Fibroblast of skin of abdomen (primary cell): ENCODE measurements at regions not wholly inside any gene's neighbourhood (a gene's known extent, or its start where the extent isn't known, plus 50 kb on each side); places are given as distances from the start of the nearest gene placed in this dataset.

Experiments used
- DNase-seq: peaks from one replicate; pipeline ENCODE4 v3.0.0-alpha.2; 2013

DNA sequence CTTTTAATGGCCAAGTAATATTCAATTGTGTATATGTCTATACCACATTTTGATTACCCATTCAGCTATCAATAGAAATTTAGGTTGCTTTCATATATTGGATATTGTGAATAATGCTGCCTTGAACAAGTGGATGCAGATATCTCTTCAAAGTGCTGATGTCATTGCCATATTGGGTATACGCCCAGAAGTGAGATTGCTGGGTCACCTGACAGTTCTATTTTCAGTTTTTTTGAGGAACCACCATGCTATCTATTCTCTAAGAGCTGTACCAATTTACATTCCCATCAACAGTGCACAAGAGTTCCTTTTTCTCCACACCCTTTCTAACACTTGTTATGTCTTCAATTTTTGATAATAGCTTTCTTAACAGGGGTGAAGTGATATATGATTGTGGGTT, 306.9 kb downstream of the ZNF516 start:
- DNase-seq, result no peak

DNA sequence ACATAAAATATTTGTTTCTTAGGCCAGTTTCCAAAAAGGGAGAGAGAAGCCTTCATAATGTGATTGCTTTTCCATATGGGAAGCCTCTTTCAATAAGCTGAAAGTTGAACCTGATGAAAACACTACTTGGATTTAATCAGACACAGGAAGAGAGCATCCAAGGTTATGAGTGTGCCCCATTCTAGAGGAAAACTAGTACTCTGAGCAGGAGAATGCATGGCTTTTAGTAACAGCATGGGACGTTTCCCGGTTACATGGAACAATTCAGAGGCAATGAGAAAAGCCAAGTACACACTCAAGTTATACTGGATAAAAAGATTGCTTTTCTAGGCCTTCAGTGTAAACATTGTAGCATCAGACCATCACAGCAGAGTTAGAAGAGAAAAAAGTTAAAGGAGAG, 315.8 kb downstream of the ZNF516 start:
- no peak for DNase-seq

DNA sequence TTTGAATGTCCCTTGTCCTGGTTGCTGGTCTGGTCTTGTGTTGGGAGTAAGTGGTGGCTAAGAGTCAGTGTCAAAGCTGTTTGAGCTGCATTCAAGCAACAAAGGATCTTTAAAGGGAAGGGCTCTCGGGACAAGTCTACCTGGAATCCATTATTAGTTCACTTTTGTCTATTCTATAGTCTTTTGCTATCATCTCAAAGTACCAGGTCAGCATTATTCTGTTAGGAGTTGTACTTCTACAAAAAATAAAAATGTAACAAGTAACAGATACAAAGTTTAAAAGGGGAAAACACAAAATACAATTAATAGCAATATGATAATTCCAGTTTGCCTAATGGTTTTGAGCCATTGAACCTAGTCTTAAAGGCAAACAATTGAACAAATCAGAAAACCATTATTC, 317.9 kb downstream of the ZNF516 start:
- no peak for DNase-seq

DNA sequence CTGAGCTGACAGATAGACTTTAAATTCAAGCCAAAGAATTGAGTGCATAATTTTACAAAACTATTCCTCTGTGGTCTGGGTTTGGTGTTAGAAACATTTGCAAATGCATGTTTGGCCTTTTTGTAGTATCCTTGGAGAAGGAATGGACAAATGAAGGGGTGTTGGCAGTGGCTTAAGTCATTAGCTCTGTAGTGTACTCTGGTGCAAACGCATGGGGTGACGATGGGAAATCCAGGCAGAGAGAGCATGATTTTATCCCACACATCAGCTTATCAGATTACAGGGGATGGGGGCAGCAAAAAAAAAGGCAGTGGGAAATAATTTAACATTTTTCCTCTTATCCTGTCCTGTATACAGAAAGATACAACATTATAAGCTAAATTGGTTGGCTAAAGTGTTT, 320.6 kb downstream of the ZNF516 start:
- DNase-seq, result no peak

DNA sequence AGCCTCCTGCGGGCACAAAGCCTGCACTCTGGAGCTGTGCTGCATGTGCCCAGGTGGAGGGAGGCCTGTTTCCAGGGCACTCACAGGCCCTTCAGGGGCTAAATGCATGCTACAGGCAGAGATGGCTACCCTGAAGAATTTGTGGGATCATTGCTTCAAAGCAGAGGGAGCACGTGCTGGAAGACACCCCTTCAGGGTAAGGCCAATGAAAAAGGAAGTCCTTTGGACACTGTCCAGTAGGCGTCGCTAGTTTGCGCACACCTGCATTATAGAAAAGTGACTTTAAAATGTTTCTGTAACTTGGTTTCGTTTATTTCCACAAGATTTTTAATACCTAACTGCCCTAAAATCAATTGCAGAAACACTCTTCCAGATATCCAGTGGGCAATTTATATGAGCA, 325.3 kb downstream of the ZNF516 start:
- DNase-seq, result no peak

DNA sequence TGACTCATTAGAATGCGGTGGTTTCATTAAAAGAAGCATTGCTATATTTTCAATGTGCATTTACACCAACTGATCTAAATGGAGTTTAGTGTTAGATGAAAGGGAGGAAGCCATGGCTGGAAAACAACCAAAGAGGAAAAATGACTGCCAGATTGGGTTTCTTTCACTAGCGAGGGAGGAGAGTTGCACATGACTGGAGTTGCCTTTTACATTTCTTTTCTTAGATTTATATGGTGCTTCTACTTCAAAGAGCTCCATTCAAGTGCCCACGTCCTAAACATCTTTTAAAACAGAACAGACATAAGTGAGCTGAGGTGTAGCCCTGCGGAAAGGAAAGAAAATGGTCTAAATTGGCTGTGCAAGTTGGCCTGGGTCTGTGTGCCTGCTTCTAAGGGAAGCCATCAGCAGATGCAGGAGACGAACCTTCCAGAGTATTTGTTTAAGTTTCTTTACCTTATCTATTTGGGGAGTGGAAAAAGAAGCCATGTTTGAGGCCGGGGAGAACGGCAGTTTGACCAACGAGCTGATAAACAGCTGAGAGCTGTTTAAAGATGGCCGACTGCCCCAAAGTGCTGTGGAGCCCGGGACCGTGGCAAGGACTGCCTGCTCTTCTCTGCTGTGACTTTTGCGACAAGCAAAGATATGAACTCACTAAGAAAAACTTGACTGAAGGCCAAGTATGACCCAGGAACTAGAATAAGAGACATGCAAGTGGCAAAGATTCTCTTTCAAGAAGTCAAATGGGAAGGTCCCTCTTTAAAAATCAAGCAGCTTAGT, 327.0 kb downstream of the ZNF516 start:
- no peak for DNase-seq

DNA sequence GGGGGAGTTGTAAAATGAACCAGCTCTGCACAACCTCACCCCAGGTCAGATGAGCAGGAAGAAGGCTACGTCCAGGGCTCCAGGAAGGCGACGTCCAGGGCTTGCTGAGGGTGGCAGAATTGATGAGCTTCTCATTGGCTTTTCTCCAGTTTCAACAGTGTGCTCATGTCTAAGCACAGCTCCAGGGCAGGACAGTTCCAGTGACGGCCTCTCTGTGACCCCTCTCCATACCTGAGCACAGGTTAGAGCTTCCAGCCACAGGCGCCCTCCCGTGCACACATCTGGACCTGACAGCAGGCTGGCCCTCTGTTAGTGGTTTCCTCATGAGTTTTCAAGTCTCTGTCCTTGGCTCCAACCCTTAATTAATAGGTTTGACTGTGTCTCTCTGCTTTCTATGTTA, 327.6 kb downstream of the ZNF516 start:
- DNase-seq, result no peak

DNA sequence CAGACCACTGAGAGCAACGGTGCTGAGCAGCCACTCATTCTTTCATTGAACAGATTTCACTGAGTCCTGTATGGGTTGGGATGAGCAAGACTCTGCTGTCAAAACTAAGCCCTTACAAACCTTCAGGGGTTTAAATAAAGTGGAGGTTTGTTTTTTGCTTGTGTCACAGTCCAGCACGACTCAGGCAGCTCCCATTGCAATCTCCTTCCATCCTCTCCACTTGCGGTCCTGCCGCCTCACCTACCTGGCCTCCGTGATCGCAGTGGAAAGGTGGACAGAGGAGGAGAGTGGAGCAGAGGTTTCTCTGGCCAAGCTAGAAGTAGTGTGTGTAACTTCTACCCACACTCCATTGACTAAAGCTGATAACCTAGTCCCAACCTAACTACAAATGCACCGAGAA, 332.2 kb downstream of the ZNF516 start:
- DNase-seq, result no peak

DNA sequence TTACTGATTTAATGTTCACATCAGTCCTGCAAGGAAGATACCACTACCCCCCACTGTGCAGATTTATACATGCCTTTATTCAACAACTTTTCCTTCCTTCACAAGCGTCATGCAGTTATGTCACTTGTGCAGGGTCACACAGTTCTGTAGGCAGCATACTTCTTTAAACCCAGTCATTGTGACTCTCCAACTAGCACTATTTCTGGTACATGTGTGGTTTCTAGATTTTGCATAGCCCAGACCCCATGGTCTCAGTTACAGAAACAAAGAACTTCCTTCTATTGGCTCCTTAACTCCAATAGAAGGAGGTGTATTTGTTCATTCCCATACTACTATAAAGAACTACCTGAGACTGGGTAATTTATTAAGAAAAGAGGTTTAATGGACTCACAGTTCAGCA, 333.1 kb downstream of the ZNF516 start:
- DNase-seq, result no peak

DNA sequence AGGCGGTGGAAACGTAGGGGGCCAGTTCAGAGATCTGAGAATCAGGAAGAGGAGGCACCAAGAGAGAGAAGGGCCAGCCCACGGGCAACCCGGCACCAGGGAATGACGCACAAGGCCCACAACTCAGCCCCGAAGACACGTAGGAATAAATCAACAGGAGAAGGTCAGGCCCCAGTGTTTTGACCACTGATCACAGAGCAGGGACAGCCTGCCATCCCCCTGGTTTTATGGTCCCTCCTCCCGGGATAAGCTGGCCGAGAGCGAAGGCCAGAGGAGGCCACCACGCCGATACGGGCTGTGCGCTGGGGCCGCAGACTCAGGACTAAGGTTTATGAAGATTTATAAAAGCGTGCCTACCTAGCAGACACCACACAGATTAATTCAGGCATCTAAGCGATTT, 341.4 kb downstream of the ZNF516 start:
- no peak for DNase-seq

DNA sequence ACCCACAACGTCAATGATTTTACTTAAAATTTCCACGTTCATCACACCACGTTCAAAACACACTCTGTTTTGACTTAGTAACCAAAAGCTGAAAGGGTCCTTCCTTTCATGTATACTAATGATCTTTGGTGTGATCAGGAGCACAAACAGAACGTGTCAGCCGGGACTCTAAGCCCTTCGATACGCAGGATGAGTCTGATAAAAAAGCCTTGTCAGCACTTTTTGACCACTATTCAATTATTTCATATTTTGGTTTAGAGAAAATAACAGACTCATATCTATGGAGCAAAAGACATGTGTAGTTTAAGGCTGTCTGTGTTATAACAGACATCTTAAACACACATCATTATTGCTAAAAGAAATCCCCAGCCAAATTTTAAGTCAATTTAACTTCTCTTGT, 345.3 kb downstream of the ZNF516 start:
- no peak for DNase-seq

DNA sequence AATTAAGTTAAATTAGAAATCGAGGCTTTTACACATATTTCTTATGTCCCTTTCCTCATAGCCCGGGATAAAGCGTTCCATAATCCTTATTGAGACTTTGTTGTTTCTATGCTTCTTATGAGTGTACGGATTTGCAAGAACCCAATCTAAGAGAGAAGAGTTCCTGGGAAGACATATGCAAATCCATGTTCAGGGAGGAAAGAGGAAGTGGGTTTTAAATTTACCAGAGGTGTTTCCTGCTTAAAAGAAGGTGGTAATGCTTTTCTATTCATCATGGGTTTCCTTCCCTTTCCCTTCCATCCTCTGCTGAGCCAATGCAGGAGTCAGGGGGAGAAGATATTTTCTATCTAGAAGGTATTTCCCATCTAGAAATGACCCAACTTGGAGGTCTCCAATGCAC, 345.8 kb downstream of the ZNF516 start:
- no peak for DNase-seq

DNA sequence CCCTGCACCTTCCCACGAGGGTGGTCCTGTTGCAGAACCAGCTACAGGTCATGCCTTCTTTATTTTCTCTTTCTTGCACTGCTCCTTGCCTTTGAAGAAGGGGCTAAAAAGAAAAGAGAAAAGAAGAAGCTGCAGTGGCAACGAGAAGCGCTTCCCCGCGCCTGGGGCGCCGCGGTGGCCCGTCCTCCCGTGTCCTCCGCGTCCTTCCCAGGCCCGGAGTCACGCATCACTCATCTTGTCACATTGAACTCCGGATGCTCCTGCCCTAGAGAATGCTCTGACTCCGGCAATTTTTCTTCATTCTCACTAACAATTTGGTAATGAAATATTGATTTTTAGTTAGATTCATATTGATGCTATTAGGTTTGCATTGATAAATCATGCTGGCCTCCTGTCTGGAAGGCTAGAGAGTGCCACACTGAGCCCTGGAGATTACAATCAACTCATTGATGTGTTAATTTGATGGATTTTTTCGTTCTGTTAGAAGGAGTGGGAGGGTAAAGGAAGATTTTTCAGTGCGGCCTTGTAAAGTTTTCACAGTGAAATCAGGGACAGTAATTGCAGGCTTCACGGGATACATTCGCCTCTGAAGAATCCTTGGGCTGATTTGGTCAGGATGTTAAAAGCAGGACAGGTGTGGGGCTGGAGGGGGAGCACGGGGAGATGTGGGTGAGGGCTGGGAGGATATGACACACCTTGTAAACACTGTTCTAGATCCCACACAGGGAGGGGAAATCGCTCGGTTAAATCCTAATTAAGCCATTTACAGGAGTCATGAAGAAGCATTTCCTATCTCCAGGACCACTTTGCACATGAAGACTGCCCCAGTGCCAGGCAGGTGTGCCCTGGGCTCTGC, 349.3 kb downstream of the ZNF516 start:
- no peak for DNase-seq

DNA sequence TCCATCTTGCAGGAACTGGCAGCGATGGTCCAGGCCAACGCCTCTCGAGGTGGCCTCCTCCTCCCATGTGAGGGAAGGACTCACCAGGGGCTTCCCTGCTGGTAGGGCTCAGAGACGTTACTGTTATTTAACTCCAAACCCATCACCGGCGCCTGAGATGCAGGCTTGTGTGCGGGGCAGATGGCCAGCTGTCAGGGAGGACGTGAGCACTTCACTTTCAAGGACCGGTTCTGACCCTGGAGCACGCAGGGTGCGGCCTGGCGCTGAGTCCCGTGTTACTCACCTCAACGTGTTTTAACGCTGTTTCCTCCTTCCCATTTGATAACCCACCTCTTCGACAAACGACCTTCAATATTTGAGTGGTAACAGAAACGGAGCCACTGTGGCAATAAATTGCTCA, 350.2 kb downstream of the ZNF516 start:
- no peak for DNase-seq

DNA sequence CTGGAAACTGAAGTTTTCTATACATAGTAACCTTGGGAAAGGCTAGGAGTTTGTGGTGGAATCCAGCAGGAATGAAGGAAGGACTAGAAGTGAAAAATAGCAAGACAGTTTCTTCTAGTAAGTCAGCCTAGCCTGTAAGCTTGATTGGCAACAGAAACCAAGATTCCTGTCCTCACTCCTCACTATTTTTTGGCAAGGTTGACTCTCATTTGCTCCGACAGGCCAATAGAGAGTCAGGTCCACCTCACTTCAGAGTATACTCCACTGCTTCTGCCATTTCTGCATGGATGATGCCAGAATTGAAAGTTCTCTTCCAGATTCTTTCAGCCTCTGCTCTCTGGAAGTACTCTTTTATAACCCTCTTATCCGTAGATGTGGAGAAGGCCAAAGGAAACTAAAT, 352.4 kb downstream of the ZNF516 start:
- DNase-seq, result no peak

DNA sequence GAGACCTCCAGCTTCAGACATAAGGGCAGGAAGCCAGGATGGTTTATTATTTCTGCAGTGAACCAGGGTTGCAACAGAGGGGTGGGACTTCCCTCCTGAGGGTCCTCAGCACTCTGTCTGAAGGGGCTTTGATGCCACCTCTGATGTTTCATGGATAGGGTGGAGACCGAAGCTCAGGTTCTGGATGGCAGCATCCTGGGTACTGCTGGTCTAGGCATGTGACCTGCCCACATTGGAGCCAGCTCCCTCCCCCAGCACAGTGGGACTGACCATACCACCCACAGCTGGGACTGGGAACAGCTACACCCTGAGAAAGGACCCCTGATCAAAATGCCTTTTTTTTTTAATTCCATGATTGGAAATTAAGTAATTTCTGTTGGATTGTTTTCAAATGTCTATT, 355.2 kb downstream of the ZNF516 start:
- no peak for DNase-seq

DNA sequence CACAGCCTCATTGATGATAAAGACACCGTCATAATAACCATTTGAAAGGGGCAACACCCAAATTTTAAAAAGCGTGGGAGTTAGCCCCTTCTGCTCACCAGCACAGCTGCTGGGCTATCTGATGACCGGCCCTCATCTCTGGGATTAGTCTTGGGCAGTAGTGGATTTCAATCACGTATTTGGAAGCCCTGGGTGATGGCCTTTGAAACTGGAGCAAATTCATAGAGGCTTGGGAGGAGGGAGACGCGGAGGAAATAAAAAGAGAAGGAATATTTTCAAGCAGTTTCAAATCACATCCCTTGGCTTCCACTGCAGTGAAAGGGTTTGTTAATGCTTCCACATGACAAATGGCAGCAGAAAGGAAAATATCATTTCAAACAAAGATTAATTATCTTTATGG, 357.8 kb downstream of the ZNF516 start:
- DNase-seq, result no peak

DNA sequence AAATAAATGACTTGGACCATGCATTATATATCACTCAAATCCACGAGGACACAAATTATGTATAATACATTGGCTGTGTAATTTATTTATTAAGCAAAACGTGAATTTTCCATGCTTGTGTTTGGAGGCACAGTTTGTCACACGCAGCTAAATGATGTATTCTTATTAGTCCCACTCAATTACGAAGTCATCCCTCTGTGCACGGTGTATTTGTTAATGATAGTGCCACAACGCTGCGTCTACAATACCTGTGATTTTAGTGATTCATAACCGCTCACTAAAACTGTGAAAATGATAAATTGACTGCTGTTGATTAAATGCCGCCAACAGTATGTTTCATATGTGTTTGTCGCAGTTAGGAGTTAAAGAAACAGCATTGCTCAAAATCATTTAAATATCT, 358.3 kb downstream of the ZNF516 start:
- no peak for DNase-seq

DNA sequence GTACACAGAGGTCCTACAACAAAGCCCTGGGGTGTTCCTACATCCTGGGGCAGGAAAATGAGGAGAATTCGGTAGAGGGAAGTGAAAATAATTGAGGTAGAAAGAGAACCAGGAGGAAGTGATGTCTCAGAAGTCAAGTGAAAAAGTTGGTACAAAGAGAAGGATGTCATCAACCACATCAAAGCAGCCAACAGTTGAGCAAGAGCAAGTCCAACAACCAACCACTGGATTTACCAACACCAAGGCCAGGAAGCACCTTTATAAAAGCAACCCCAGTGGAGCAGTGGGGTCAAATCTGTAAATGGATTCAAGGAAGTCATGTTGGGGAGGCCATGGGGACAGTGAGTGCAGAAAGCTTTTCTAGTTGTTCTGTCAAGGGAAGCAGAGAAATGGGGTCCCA, 360.4 kb downstream of the ZNF516 start:
- no peak for DNase-seq

DNA sequence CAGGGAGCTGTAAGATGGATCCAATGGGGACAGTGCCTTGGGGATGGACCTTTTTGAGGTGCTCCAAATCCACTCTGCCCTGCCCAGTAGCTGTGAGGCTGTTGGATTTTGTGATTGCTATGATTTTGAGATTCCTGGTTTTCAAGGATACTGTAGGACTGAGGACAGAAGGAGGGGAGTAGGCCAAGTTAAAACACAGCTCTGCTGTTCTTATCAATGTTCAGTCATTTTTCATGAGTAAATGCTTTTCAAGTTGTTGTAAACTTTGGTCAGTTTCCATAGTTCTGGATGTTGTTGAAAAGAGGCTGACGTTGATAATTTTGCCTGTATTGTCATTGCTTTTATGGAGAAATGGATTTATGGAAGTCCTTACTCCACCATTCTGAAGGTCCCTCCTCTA, 361.2 kb downstream of the ZNF516 start:
- DNase-seq, result no peak

DNA sequence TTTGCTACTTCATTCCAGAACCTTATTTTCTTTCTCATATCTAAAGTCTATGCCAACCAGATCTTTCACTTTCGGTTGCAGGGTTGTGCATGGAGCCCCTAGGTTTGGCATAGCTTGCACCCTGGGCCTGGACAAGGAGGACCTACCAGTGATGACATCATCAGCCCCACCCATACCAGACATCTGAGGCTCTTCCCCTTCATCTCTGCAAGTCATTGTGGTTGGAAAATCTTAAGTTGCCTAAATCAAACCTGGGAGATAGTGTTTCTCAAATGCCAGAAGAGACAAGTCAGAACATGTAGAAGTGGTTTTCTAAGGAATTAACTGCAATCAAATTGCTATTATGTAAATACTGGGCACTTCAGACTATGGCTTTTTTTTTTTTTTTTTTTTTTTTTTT, 363.3 kb downstream of the ZNF516 start:
- DNase-seq, result peak; percentile 14

DNA sequence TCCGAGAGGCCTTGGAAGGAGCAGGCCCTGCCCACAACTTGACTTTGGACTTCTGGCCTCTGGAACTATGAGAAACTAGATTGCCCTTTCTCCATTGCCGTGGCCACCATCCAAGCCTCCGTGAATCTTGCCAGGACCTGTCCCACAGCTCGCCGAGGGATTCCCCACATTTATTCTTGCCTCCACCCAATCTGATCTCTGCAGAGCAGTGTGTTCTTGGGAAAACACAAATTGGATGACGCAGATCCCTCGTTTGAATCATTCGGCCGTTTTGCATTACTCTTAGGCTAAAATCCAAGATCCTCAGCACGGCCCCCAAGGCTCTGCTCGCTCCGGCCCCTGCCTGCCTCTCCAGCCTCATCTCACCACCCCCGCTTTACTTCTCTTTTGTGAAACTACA, 364.2 kb downstream of the ZNF516 start:
- DNase-seq, result peak; percentile 3

DNA sequence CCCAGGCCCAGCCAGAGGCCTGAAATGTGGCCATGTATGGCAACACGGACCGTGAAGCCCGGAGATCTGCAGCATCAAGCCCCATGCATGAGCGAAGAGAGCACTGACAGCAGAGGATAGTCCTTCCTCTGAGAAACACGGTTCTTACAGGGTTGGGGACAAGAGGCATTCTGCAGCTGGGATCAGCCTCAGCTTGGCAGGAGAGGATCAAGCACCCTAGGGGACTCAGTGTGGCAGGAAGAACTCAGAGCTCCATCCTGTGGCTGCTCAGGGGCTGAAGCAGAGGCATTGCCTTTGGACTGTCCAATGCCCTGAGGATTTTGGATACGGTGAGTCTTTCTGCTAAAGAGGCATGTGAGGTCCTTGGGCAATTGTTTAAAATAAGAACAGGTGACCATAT, 368.7 kb downstream of the ZNF516 start:
- peak; percentile 1 for DNase-seq

DNA sequence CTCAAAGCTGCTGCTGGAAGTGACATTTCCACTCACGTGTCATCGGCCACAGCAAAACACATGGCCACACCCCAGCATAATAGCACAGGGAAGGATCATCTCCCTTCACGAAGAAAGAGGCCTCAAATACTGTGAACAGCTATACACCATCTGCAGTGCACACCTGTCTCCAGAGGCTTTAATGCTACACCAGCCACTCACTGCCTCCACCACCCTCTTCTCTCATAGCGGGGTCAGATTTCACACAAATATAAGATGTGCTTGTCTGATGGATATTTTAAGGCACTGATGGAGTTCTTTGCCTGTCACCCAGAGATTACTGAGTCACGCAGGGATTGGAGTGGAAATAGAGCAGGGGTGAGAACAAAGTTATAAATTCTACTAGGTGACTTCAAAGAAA, 374.0 kb downstream of the ZNF516 start:
- no peak for DNase-seq
